Epithelial cell of esophagus (primary cell): ENCODE measurements at regions not wholly inside any gene's neighbourhood (a gene's known extent, or its start where the extent isn't known, plus 50 kb on each side); places are given as distances from the start of the nearest gene placed in this dataset.
"Not testable (repeated sequence)": the region's sequence is repeated elsewhere in the genome, so short reads cannot be mapped to it uniquely, and the experiment has no call there.

Experiments used
- DNase-seq: peaks from one replicate; pipeline ENCODE4 v3.0.0; 2010; ENCODE audit warnings: low read depth
- H3K4me3 ChIP-seq: 2 replicates; pipeline ENCODE4 v1.5.1; 2011; ENCODE audit warnings: mild to moderate bottlenecking, low read length, control low read depth
- CTCF ChIP-seq: IDR thresholded peaks from 2 replicates; pipeline ENCODE4 v1.5.1; 2011; ENCODE audit warnings: low read depth, mild to moderate bottlenecking, low read length, control low read depth, inconsistent platforms; ENCODE audit not compliant: insufficient read depth; ENCODE audit errors: missing control alignments

GRCh38 chr2:91772240-91772937 lies 3080.9 kb downstream of the RPIA start:
- DNase-seq, H3K4me3 ChIP-seq: not testable (repeated sequence)

- H3K4me3 ChIP-seq, DNase-seq: not testable (repeated sequence)
Observed at GRCh38 chr2:91773810-91774209, 3082.3 kb downstream of the RPIA start.

DNA sequence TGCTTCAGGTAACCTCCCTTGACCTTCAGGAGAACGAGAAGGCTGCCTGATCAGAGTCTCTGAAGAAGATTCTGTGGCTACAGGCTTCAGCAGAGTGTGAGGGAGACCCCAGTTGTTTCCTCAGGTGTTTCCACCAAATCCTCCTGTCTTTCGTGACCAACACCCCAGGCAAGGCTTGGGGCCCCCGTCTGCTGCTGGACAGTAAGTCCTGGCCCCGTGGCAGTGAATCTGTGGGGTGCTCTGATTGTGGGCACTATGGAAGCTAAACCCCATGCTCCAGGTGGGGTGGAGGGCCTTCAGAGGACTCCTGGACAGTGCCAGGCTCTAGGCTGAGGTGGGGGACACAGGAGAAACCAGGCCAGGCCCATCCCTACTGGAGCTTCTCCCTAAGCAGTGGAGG lies 3083.7 kb downstream of the RPIA start:
- not testable (repeated sequence) for DNase-seq, H3K4me3 ChIP-seq

GRCh38 chr2:91780324-91780723 lies 3088.9 kb downstream of the RPIA start:
- DNase-seq, H3K4me3 ChIP-seq: not testable (repeated sequence)

DNA sequence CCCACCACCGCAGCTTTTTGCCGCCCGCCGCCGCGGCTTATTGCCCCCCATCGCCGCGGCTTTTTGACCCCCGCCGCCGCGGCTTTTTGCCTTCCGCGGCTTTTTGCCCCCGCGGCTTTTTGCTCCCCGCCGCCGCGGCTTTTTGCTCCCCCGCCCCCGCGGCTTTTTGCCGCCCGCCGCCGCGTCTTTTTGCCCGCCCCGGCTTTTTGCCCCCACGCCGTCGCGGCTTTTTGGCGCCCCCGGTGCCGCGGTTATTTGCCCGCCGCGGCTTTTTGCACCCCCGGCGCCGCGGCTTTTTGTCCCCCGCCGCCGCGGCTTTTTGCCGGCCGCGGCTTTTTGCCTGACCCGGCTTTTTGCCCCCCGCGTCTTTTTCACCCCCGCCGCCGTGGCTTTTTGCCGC lies 3061.8 kb upstream of the TEKT4 start:
- not testable (repeated sequence) for DNase-seq, H3K4me3 ChIP-seq

DNA sequence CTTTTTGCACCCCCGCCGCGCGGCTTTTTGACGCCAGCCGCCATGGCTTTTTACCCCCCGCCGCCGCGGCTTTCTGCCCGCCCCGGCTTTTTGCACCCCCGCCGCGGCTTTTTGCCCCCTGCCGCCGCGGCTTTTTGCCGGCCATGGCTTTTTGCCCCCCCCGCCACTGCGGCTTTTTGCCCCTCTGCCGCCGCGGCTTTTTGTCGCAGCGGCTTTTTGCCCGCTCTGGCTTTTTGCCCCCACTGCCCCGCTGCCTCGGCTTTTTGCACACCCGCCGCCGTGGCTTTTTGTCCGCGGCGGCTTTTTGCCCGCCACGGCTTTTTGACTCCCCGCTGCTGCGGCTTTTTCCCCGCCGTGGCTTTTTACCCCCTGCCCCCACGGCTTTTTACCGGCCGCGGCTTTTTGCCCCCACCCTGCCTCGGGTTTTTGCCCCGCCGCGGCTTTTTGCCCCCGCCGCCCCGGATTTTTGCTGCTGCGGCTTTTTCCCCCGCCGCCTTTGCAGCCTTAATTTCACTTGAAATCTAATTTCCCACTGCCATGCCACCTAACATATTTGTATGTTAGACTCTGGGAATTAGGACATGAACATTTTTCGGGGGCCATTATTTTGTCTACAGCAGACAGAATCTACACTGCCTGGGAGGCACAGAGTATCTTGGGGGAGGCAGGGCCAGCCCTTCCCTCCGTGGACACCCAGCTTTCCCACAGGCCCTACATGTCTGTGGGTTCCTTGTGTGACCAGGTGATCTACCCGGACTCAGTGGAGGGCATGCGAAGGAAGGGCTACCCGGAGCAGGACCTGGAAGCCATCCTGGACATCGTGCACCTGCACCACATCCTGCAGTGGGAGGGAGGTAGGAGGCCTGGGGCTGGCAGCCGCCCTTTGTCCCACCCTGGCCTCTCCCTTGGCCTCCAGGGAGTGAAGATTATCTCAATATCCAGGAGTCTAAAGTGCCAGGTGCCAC lies 3031.0 kb upstream of the TEKT4 start:
- DNase-seq, result no peak
- H3K4me3 ChIP-seq, result no peak overlapping the region
- no peak for TF ChIP-seq CTCF

- not testable (repeated sequence) for DNase-seq, H3K4me3 ChIP-seq
Observed at GRCh38 chr2:91842264-91842663, 3029.0 kb upstream of the TEKT4 start.

GRCh38 chr2:91842913-91843312 lies 3028.3 kb upstream of the TEKT4 start:
- H3K4me3 ChIP-seq, DNase-seq: not testable (repeated sequence)

- not testable (repeated sequence) for DNase-seq, H3K4me3 ChIP-seq
Observed at GRCh38 chr2:91843723-91844450, 3027.3 kb upstream of the TEKT4 start.

DNA sequence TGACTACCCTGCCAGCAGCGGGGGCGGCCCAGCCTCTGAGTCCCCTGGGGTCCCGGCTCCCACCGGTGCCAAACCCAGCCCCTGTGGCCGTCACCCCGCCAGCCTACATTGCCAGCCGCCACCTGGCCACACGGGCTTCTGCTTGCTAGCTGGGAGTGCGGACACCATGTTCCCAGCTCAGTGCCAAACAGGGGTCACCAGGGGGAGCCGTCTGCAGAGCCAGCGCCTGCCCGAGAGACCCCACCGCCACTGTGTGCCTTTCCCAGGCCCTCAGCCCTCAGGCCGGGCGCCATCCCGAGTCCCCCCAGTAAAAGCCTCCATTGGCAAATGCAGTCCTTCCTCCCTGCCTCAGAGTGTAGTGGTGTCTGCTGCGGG lies 3026.8 kb upstream of the TEKT4 start:
- not testable (repeated sequence) for DNase-seq

GRCh38 chr2:91846388-91846787 lies 3024.8 kb upstream of the TEKT4 start:
- H3K4me3 ChIP-seq, DNase-seq: not testable (repeated sequence)

More for the DNA sequence above, 3026.8 kb upstream of the TEKT4 start:
- not testable (repeated sequence) for H3K4me3 ChIP-seq

GRCh38 chr2:91851689-91852420 lies 3019.4 kb upstream of the TEKT4 start:
- DNase-seq, H3K4me3 ChIP-seq: not testable (repeated sequence)

- H3K4me3 ChIP-seq, DNase-seq: not testable (repeated sequence)
Observed at GRCh38 chr2:91856971-91857370, 3014.3 kb upstream of the TEKT4 start.

GRCh38 chr2:91857711-91858110 lies 3013.5 kb upstream of the TEKT4 start:
- not testable (repeated sequence) for H3K4me3 ChIP-seq, DNase-seq

DNA sequence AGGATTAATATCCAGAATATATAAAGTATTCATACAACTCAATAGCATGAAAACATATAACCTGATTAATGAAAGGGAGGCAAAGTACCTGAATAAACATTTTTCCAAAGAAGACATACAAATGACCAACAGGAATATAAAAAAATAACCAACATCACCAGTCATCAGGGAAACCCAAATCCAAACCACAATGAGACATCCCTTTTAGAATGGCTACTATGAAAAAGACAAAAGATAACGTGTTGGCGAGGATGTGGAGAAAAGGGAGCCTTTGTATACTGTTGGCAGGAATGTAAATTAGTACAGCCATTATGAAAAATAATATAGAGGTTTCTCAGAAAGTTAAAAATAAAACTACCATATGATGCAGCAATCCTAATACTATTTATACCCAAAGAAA lies 2999.5 kb upstream of the TEKT4 start:
- H3K4me3 ChIP-seq, DNase-seq: not testable (repeated sequence)

DNA sequence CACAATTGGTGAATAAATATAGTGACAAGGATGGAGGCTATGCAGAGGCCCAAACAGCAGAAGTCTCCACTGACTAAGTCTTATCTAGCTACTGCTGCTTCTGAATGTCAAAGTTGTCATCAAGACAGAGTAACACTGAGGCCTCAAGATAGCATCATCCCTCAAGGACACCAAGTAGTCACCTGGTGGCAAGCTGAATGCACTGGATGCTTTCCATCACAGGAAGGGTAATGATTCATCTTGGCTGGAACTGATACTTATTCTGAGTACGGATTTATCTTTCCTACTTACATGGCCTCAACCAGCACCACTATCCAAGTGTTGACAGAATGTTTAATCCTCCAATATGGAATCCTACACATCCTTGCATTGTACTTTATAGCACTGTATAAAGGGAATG lies 2997.8 kb upstream of the TEKT4 start:
- not testable (repeated sequence) for H3K4me3 ChIP-seq, DNase-seq

- not testable (repeated sequence) for DNase-seq, H3K4me3 ChIP-seq
Observed at GRCh38 chr2:91877658-91878210, 2993.5 kb upstream of the TEKT4 start.
